T-helper 2 cell treated with Interferon-gamma antibody and Interleukin-4, amounts not matched to agents 100 ng/mL and 5 ng/mL, for 36 hours (primary cell): ENCODE measurements at regions not wholly inside any gene's neighbourhood (a gene's known extent, or its start where the extent isn't known, plus 50 kb on each side); places are given as distances from the start of the nearest gene placed in this dataset.
"Not testable (repeated sequence)": the region's sequence is repeated elsewhere in the genome, so short reads cannot be mapped to it uniquely, and the experiment has no call there.

Experiments
- intact Hi-C: fragments of 100-400 bp; cut with micrococcal nuclease; formaldehyde crosslinking; loops from one replicate; pipeline ENCODE4 v1.15.1; 2023

GRCh38 chr18:8499810-8500675 lies 109.2 kb upstream of the RAB12 start:
- intact Hi-C loops, result no loop called here

- intact Hi-C loops, result no loop called here
Observed at GRCh38 chr18:8501044-8501443, 108.2 kb upstream of the RAB12 start.

- intact Hi-C loops, result no loop called here
Observed at GRCh38 chr18:8503248-8503647, 106.0 kb upstream of the RAB12 start.

GRCh38 chr18:8504424-8504823 lies 104.8 kb upstream of the RAB12 start:
- intact Hi-C loops, result no loop called here

GRCh38 chr18:8504880-8505435 lies 104.3 kb upstream of the RAB12 start:
- intact Hi-C loops, result no loop called here

DNA sequence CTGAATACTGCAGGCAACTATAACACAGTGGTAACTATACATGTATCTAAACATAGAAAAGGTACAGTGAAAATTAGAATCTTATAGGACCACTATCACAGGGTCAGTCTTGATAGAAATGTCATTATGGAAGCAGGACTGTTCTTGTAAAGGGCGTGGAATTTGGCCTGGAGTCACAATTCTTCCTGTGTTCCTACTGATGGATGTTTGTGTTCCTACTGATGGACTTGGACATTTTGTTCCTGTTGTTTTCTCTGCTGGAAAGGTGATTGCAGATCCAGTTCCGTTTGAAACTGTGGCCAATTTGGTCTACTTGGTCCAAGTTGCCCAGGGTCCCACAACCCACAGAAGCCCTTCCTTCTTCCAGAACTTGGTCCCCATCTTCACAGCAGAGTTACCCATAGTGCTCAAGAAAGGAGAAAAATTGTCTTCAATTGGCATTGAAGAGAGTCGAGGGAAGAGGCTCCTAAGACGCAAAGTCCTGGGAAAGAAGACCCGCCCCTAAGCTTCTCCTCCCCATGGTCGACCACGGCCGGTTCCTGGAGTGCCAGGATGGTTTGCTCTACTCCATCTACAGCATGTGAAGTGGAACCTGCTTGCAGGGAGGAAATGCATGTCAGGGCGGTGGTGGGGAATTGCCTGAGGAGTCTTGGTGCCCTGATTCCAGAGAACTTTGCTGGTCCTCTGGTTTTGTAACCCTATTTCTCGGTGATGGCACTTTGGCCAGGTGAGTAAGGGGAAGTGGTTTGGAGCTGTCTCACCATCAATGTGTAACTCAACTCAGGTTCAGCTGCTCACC lies 102.8 kb upstream of the RAB12 start:
- intact Hi-C loops, result no loop called here

GRCh38 chr18:8507361-8507760 lies 101.9 kb upstream of the RAB12 start:
- intact Hi-C loops, result no loop called here

GRCh38 chr18:8507915-8508705 lies 101.1 kb upstream of the RAB12 start:
- intact Hi-C loops, result no loop called here

- intact Hi-C loops, result no loop called here
Observed at GRCh38 chr18:8513249-8513648, 96.0 kb upstream of the RAB12 start.

DNA sequence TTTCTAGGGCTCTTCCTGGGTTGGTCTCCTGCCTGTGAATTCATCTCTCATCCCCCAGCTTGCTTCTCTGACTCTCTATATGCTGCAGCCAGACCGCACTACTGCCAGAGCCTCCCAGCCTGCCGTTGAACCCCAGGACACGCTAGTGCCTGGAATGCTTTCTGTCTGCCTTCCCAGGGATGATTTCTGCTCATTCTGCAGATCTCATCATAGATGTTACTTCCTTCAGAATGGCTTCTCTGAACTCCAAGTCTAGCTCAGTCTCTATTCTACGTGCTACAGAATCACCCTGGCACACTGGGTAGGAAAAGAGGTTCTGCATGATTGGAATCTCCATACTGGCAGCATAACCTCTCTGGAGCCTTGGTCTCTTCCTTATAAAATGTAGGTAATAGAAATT lies 94.8 kb upstream of the RAB12 start:
- intact Hi-C loops, result no loop called here

GRCh38 chr18:8515142-8515865 lies 93.9 kb upstream of the RAB12 start:
- intact Hi-C loops, result no loop called here

DNA sequence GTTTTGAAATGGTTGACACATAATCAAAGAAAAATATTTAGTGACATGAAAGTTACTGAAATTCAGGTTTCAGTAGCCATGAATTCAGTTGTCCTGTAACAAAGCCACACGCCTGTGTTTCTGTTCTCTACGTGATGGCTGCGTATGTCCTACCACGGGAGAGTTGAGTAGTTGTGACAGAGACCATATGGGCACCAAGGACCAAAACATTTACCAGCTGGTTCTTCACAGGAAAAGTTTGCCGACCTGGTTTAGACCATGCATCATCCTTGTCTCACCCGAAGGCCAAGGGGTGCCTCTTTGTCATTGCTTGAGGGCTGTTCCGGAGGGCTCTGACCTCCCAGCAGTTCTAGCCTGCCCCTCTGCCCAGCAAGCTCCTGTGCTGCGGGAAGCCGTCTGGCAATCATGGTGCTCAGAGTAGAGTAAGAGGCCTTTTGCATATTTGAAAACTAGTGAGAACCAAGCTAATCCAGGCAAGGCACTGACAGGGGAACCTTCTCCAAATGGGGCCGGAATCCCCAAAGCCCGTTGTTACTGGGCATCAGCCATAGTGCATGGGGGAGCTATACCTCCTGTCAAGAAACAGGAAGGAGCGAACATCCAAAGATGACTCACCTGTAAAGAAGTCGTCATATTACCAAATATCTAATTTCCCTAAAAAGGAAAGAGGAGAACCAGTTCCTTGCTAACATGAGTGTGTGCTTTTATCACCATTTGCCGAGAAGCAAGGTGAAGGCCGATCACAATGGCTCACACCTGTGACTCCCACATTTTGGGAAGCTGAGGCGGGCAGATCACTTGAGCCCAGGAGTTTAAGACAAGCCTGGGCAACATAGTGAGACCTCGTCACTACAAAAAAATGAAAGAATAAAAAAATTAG lies 92.6 kb upstream of the RAB12 start:
- intact Hi-C loops, result no loop called here

- intact Hi-C loops, result no loop called here
Observed at GRCh38 chr18:8517276-8517675, 92.0 kb upstream of the RAB12 start.

DNA sequence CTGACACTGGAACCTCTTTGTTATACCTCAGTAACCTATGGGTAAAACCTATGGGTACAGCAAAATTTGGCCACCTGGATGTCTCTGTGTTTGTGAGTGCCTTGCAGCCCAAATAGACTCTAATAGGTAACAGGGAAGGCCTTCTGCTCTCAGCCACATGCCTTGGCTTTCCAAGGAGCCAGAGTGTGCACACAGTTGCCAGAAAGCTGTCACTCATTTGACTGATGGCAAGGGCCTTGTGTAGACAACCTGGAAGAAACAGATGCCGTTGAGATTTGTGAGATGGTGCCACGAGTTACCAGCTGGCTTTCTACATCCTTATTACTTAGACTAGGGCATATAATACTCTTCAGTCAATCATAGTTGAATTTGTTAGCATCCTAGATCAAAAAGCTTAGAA lies 90.1 kb upstream of the RAB12 start:
- intact Hi-C loops, result no loop called here

- intact Hi-C loops, result no loop called here
Observed at GRCh38 chr18:8520266-8520665, 89.0 kb upstream of the RAB12 start.

- intact Hi-C loops, result no loop called here
Observed at GRCh38 chr18:8522756-8523155, 86.5 kb upstream of the RAB12 start.

DNA sequence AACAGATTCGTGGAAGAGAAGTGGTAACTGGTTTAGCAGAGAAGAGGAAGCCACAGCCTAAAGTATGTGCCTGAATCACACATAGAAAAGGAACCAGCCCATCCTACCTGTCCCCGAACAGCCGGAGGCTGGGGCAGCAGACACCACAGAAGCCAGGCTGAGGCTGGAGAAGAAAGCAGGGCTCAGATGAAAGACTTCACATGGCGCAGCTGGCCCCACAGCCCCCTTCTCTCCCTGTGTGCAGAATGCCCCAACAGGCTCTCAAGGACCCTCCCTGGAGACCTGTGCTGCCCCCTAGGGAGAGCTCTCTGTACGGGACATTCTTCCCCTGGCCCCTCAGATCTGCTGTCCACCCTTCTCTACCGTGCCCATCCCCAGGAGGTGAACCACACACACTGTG lies 83.5 kb upstream of the RAB12 start:
- intact Hi-C loops, result no loop called here

- intact Hi-C loops, result no loop called here
Observed at GRCh38 chr18:8526332-8526731, 82.9 kb upstream of the RAB12 start.

- intact Hi-C loops, result no loop called here
Observed at GRCh38 chr18:8529609-8530008, 79.6 kb upstream of the RAB12 start.

- intact Hi-C loops, result not testable (repeated sequence)
Observed at GRCh38 chr18:8531084-8531483, 78.2 kb upstream of the RAB12 start.
